ENCODE measurements at regions not wholly inside any gene's neighbourhood (a gene's known extent, or its start where the extent isn't known, plus 50 kb on each side); places are given as distances from the start of the nearest gene placed in this dataset.
"Not testable (repeated sequence)": the region's sequence is repeated elsewhere in the genome, so short reads cannot be mapped to it uniquely, and the experiment has no call there.

DNA sequence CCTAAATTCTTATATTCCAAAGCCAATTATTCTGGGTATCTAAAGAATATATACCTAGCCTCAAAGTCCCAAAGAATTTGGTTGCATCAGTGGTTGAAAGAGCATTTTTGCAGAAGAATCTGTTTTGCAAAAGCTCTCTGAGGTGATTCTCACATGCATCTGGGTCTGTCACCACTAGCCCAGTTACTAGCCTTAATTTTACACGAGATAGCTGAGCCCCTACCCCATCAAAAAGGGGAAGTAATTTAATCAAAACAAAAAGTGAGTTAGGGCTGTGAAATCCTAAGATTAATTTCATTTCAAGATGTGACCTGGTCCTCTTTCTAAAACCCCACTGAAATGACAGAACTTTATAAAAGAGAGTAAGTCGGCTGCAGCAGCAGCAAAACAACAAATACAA is 53.7 kb upstream of the ZSCAN2 start:
- DNase-seq (ENCODE audit: low read depth in 2 of 2): not testable (repeated sequence)

DNA sequence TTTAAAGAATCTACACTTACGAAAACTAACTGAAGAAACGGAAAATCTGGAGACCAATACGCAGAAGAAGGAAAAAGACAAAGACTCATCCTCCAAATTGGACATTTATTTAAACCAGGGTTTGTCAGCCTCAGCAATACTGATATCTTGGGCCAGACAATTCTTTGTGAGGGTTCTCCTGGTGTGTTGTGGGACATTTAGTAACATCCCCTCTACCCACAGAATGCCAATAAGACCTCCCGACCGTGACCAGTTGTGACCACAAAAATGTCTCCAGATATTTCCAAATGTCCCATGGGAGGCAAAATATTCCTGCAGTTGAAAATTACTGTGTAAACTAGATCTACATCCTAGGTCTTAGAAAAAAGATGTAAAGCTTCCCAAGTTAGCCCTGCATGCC is 50.3 kb upstream of the ZSCAN2 start:
- DNase-seq (ENCODE audit: low read depth in 2 of 2): not testable (repeated sequence)

Data from stimulated activated CD8-positive, alpha-beta memory T cell treated with anti-CD3 and anti-CD28 coated beads, Interleukin-15, amount 100 ng/mL, for 4 hours (primary cell).